GM19455 (cell line): ENCODE measurements at regions not wholly inside any gene's neighbourhood (a gene's known extent, or its start where the extent isn't known, plus 50 kb on each side); places are given as distances from the start of the nearest gene placed in this dataset.

Experiments
- ATAC-seq: cut with Tn5 transposase; IDR thresholded peaks from one replicate; pipeline ENCODE4 v1.9.1; 2021; ENCODE audit not compliant: unreplicated experiment

DNA sequence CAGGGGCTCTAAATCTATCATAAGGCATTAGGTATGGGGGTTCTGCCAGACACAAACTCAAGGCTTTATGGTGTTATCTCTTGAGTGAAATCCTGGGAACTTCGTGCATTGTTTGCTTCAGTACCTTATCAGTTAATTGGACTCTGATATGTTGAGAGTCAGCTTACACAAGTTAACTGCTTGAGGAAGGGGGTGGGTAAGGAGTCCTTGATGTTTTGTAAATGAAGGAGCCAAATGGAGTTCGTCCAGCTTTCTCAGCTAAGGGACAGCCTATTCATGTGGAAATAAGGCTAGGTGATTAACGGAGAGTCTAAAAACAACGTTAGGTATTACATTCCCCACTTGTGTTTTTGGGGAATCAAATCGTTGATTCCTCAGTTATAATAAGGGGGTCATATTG is 157.4 kb downstream of the TRIM27 start:
- no peak for ATAC-seq

- no peak for ATAC-seq
Measured at GRCh38 chr6:28767133-28767532, 156.7 kb downstream of the TRIM27 start.

DNA sequence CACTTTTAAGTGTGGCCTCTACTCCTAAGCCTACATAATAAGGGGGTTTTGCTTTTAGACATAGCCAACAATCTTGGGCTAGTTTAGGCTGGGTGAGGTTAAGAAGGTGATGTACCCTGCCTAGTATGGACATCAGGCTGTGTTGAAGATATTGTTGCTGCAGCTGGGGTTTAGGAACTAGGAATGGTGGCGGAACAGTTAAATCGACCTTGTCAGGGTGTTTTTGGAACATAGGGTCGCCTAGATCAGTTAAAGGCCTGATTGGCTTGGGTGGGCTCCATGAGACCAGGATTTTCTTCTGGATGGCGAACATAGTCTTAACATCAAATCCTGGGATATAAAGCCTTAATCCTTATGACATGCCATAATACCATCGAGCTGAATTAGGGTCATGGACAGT is 156.1 kb downstream of the TRIM27 start:
- ATAC-seq = no peak

DNA sequence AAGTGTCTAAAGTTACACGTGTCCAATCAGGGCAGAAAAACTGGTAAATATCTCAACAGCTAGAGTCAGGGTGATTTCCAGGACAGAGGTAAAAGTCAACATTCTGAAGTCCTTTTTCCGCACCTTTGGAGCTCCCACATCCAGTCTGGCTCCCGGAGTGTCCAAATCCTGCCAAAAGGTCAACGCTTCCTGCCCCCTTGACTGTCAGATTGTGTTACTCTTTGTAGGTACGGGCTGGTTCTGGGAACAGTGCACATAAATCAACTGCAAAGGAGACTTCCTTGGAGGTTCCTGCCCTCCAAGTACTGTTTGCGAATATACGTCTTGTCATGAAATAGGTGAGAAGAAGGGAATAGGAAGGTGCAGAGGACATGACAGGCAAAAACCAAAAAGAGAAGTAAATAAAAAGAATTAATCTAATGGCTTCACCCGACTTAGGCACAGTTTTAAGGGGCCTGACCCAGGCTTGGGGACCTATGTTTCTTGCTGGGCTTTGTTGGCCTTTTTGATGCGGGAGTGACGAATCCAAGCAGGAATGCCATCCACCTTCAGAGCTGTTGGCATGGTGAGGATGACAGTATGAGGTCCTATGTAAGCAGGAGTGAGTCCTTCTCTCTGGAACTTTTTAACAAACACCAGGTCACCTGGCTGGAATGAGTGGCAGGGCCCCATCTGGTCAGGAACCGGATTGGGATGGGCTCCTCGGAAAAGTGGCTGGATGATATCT is 155.4 kb downstream of the TRIM27 start:
- ATAC-seq = no peak

- no peak for ATAC-seq
Measured at GRCh38 chr6:28769626-28770402, 154.0 kb downstream of the TRIM27 start.

DNA sequence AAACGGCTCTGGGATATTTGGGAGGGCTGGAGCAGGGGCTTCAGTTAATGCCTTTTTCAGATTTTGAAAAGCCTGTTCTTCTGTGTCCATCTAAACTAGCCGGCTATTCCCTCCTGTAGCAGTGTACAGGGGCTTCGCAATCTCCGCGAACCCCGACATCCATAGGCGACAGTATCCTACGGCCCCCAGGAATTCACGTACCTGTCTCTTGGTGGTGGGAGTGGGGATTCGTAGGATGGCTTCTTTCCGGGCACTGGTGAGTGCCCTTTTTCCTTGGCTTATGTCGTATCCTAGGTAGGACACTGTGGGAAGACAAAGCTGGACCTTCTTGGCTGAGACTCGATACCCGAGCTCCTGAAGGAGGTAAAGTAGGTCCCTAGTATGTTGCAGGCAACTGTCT is 153.1 kb downstream of the TRIM27 start:
- no peak for ATAC-seq

DNA sequence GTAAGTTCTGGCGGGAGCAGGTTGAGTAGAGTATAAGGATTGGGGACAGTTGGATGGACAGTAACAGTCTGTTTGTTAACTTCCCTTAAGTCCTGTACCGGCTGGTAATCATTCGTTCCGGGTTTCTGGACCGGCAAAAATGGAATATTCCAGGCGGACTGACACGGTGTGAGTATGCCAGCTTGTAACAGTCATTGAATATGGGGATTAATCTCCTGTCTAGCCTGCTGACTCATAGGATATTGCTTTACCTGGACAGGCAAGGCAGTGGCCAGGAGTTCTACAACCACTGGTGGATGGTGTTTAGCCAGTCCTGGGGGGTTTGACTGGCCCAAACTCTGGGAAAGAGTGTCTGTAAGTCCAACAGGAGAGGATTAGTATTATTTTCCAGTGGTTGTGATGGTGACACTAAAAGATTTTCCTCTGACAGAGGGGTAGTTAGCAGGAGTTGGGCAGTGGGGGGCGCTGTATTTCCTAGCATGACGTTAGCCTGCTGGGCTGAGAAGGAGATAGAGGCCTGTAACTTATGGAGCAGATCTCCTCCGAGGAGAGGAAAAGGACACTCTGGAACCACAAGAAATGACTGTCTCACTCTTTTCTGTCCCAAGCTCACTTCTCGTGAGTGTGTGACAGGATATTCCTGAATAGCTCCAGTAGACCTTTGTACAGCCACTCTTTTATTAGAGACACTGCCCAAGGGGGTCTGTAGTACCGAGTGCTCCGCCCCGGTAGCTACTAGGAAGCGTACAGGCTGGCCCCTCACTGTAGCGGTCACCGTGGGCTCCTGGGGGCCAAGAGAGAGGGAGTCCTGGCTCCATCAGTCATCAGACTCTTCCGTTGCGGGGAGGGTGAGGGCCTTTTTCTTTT is 152.2 kb downstream of the TRIM27 start:
- ATAC-seq = no peak

GRCh38 chr6:28772480-28773381 is 151.1 kb downstream of the TRIM27 start:
- ATAC-seq = no peak

DNA sequence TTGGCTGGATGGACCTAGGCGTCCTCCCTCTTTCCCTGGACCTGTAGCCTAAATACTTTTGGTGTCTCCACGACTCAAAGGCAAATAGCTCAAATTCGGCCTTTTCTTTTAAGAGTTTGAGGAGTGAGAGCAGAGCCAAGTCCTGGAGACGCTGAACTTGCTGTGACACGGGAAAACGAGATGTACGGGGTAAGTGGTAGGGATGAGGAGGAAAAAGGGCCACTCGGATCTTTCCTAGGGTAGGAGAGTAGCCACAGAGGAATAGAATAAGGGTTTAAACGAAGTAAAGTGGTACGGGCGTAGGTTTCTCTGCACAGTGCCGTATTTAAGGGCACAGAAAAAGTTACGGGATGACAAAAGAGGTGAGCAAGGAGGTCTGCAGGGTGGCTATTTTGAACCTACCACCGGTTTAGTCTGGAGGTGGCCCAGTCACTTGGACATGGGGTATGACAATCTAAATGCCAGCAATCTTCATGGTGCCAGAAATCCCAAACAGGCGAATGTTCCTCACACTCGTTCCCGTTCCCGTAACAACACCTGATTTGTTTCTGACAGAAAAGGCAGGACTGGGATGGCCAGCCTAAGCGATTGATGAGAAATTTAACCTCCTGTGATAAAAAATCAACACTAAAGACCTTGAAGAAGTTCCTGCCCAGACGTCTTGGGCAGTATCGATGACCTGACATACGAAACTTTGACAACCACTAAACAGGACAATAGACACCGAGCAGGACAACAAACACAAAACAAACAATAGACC is 149.3 kb downstream of the TRIM27 start:
- no peak for ATAC-seq

- ATAC-seq = no peak
Measured at GRCh38 chr6:28775052-28775376, 148.8 kb downstream of the TRIM27 start.

DNA sequence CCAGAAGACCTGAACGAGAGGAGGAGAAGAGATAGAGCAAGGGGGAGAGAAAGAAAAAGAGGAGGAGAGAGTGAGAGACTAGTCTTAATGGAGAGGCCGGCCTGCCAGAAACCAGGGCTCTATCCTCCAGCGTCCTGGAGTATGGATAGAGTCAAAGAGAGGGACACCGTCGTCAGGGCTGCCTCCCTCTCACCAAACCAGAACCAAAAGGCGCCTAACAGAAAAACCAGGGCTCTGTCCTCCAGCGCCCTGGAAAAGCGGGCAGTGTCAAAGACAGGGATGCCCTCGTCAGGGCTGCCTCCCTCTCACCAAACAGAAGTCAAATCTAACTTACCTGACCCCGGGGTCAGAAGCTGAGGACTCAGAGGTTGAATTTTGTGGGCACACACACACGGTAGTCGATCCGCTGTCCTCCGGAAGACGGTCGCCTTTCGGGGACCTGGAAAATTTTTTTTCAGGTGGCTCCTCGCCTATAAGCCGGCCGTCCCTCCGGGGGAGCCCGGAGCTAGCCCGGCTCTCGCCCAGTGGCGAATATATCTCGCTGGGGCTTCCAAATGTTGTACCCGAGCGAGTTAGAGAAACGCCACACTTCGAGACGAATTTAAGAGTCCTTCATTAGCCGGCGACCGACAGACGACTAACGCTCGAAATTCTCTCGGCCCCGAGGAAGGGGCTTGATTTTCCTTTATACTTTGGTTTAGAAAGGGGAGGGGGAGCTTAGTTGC is 148.2 kb downstream of the TRIM27 start:
- ATAC-seq = no peak

- no peak for ATAC-seq
Measured at GRCh38 chr6:28776269-28777146, 147.3 kb downstream of the TRIM27 start.

GRCh38 chr6:28777147-28777461 is 146.7 kb downstream of the TRIM27 start:
- ATAC-seq = no peak

DNA sequence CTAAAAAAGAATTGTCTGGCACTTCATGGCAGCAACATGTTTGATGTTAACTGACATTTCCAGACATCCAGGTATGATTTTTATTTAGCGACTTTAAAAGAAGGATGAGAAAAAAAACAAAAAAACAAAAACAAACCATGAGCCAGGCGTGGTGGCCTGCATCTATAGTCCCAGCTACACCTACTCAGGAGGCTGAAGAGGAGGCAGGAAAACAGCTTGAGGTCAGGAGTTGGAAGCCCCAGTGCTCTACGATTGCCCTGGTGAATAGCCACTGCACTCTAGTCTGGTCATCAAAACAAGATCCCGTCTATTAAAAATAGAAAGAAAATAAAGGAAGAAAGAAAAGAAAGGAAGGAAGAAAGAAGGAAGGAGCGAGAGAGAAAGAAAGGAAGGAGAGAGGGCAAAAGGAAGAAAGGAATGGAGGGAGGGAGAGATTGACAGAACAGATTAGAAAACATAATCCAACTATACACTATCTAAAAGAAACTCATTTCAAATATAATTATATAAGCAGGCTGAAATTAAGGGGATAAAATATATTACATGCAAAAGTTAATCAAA is 141.6 kb downstream of the TRIM27 start:
- ATAC-seq = no peak

DNA sequence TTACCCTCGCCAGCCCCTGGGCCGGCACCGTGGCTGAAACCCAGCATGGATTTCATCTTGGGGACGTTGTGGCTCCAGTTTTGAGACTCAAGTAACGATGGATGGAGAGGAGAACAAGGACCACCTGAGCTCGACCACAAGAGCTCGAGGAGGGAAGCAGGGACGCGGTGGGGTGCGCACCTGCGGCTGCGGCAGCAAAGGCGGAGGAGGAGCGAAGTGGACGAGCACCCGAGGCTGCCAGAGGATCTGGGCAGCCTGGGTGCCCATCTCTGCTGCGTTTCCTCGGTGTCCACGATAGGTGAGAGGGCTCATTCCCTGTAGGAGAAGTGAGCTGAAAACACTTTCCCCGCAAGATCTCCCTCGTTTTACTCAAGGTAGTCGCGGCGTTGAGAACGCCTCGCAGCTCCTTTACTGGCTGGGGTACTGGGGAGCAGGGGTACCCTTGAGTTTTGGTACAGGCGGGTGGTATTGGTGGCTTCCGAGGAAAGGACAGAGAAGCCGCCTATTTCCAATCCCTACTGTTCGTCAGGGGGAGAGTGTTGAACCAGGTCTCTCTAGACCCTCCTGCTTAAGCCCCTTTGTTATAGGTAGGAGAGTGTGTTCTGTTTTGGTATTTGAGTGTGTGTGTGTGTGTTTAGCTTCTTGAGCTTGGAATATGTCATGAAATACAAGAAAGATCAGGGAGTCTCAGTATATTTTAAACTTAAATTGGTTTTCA is 137.7 kb downstream of the TRIM27 start:
- no peak for ATAC-seq

- ATAC-seq = no peak
Measured at GRCh38 chr6:28789553-28790083, 134.2 kb downstream of the TRIM27 start.

- ATAC-seq = no peak
Measured at GRCh38 chr6:28791002-28791383, 132.8 kb downstream of the TRIM27 start.
